ENCODE measurements at regions not wholly inside any gene's neighbourhood (a gene's known extent, or its start where the extent isn't known, plus 50 kb on each side); places are given as distances from the start of the nearest gene placed in this dataset.

- TF ChIP-seq PRPF4 (IDR thresholded peaks at IDR 0.05; ENCODE audit: low read depth, low read length, poor library complexity, severe bottlenecking), result no peak
- no peak for TF ChIP-seq ZFP91 (CRISPR knock-in tag; IDR thresholded peaks at IDR 0.05; ENCODE audit: borderline replicate concordance)
- TF ChIP-seq PHF21A (CRISPR knock-in tag; IDR thresholded peaks at IDR 0.05), result no peak
- no peak for TF ChIP-seq ZUFSP (CRISPR knock-in tag; IDR thresholded peaks at IDR 0.05; ENCODE audit: borderline replicate concordance)
These were observed 535.6 kb upstream of the ZFP42 start (continued) for GRCh38 chr4:187460016-187460415.

GRCh38 chr4:187464573-187464972, 531.0 kb upstream of the ZFP42 start:
- Histone ChIP-seq H3K9ac (ENCODE audit: insufficient read depth, low read depth, low read length) (no peak overlapping the region), H3K9me3 (ENCODE audit: low read length) (no peaks in the 10 kb centered on the region), H3K4me3 (replicated peaks in 1 of 3; ENCODE audit: insufficient read depth in 1 of 3, low read depth in 2 of 3, low read length in 3 of 3) (no peak overlapping the region), H4K20me1 (ENCODE audit: insufficient read depth, low read length) (no peaks in the 10 kb centered on the region), H2AFZ (ENCODE audit: low read length) (no peak overlapping the region), H3K79me2 (ENCODE audit: insufficient read depth, low read length) (no peaks in the 10 kb centered on the region), H3K4me2 (ENCODE audit: low read depth, low read length) (no peak overlapping the region), H3K27ac (ENCODE audit: extremely low read length, insufficient read depth, low read length) (no peak overlapping the region), H3K4me1 (ENCODE audit: insufficient read depth, low read length) (no peaks in the 10 kb centered on the region), H3K36me3 (replicated peaks in 1 of 2; ENCODE audit: control insufficient read depth in 1 of 2, insufficient read depth in 2 of 2, low read length in 2 of 2) (no peaks in the 10 kb centered on the region), H3K27me3 (ENCODE audit: control insufficient read depth in 1 of 2, insufficient read depth in 2 of 2, low read length in 2 of 2) (peaks cover 0 to 3% of the 10 kb centered on the region in 2 experiments; a peak in 2 of 5 replicates)
- CTCF ChIA-PET (ENCODE audit: low intra/inter-chr PET ratio, low total read pairs), result no interaction called here
- no peak for ATAC-seq
- in situ Hi-C loops (cut with HindIII; ENCODE audit: extremely low pct_ligation_motif_present, low pct_unique_long_range_greater_than_20kb) (no loop called here), intact Hi-C loops (cut with micrococcal nuclease; ENCODE audit: unreplicated experiment) (no loop called here)
- no peak for DNase-seq (ENCODE audit: low spot score)
- POLR2A ChIA-PET, result no interaction called here
- no peak for FAIRE-seq
- BruUV-seq (replicated peaks), result no TSS peak
- no peak for TF ChIP-seq PAWR (CRISPR knock-in tag; IDR thresholded peaks at IDR 0.05; ENCODE audit: borderline replicate concordance)
- no peak for TF ChIP-seq ZKSCAN5 (CRISPR knock-in tag; IDR thresholded peaks at IDR 0.05)
- TF ChIP-seq ZBTB2 (CRISPR knock-in tag; IDR thresholded peaks at IDR 0.05; ENCODE audit: low read depth), result no peak
- TF ChIP-seq U2AF1 (optimal IDR thresholded peaks at IDR 0.05; ENCODE audit: low read depth, low read length), result no peak
- no peak for TF ChIP-seq KMT2B (CRISPR knock-in tag; IDR thresholded peaks at IDR 0.05)
- no peak for TF ChIP-seq MEF2D (CRISPR knock-in tag; IDR thresholded peaks at IDR 0.05)
- no peak for TF ChIP-seq DBP (CRISPR knock-in tag; IDR thresholded peaks at IDR 0.05; ENCODE audit: not compliant biosample characterization)
- TF ChIP-seq TP53 (CRISPR knock-in tag; conservative IDR thresholded peaks at IDR 0.05), result no peak
- no peak for TF ChIP-seq ZNF672 (CRISPR knock-in tag; IDR thresholded peaks at IDR 0.05)
- TF ChIP-seq FOXK2 (IDR thresholded peaks at IDR 0.05), result no peak
- no peak for TF ChIP-seq ZNF670 (CRISPR knock-in tag; IDR thresholded peaks at IDR 0.05; ENCODE audit: borderline replicate concordance)
